B cell (primary cell): ENCODE measurements at regions not wholly inside any gene's neighbourhood (a gene's known extent, or its start where the extent isn't known, plus 50 kb on each side); places are given as distances from the start of the nearest gene placed in this dataset.

ENCODE experiments used
- ATAC-seq: fragments of 200-7000 bp; cut with Tn5 transposase; one replicate; pipeline ENCODE4 v1.10.0; 2021; ENCODE audit warnings: low read depth, mild to moderate bottlenecking, moderate number of reproducible peaks, moderate library complexity
- CTCF ChIA-PET: fragments of 350-600 bp; sonication (Branson Sonifier 250); formaldehyde crosslinking; loops from one replicate; lab custom pipeline; 2021; ENCODE audit warnings: antibody characterized with exemption, inconsistent platforms; lab: Charles Lee
- POLR2A ChIA-PET: fragments of 350-600 bp; sonication (Branson Sonifier 250); formaldehyde crosslinking; loops from one replicate; lab custom pipeline; 2021; ENCODE audit warnings: antibody characterized with exemption; lab: Charles Lee
- DNase-seq: peaks from one replicate; pipeline ENCODE4 v3.0.0; 2013
- H2AFZ ChIP-seq: 2 replicates; pipeline ENCODE4 v1.6.1; 2012; ENCODE audit warnings: mild to moderate bottlenecking, low read depth, low read length; ENCODE audit not compliant: insufficient read depth, poor library complexity, severe bottlenecking
- H3K27ac ChIP-seq, 2 donors: 1 replicate in 1 of 2; 2 replicates in 1 of 2; pipeline ENCODE4 v1.5.1; 2012 to 2013; ENCODE audit warnings: low read length in 2 of 2, mild to moderate bottlenecking in 2 of 2, moderate library complexity in 1 of 2
- H3K27me3 ChIP-seq, 4 experiments: fragments of 200-600 bp in 1 of 4; sonication (generic) in 1 of 4; replicated peaks in 1 of 4; 1 replicate in 2 of 4; 2 replicates in 2 of 4; pipeline versions ENCODE4 v1.6.1 to v1.7.0; 2013 to 2016; ENCODE audit warnings: low read length in 3 of 4, mild to moderate bottlenecking in 2 of 4, mixed read lengths in 1 of 4, moderate library complexity in 1 of 4; ENCODE audit not compliant: insufficient read depth in 4 of 4, control insufficient read depth in 3 of 4; ENCODE audit errors: control extremely low read depth in 1 of 4
- H3K36me3 ChIP-seq, 2 experiments: replicated peaks in 1 of 2; 1 replicate in 1 of 2; 2 replicates in 1 of 2; pipeline versions ENCODE4 v1.6.1 to v1.7.1; 2013; ENCODE audit warnings: low read length in 1 of 2; ENCODE audit not compliant: insufficient read depth in 2 of 2, control insufficient read depth in 1 of 2; ENCODE audit errors: control extremely low read depth in 1 of 2, extremely low read depth in 1 of 2
- H3K4me1 ChIP-seq, 2 donors: fragments of 200-600 bp in 1 of 2; sonication (generic) in 1 of 2; 1 replicate in 1 of 2; 2 replicates in 1 of 2; pipeline versions ENCODE4 v1.5.1 to v1.6.1; 2013 to 2017; ENCODE audit warnings: low read length in 2 of 2; ENCODE audit not compliant: control insufficient read depth in 2 of 2, insufficient read depth in 2 of 2
- H3K4me2 ChIP-seq: replicated peaks from 2 replicates; pipeline ENCODE3; 2012; ENCODE audit warnings: mild to moderate bottlenecking, low read depth, low read length; ENCODE audit not compliant: poor library complexity, severe bottlenecking
- H3K4me3 ChIP-seq, 5 experiments: fragments of 200-600 bp in 1 of 5; sonication (generic) in 1 of 5; 1 replicate in 3 of 5; 2 replicates in 2 of 5; pipeline versions ENCODE4 v1.5.1 to v1.7.0; 2011 to 2016; ENCODE audit warnings: low read length in 4 of 5, mild to moderate bottlenecking in 4 of 5, low read depth in 2 of 5, control low read depth in 1 of 5, moderate library complexity in 1 of 5; ENCODE audit not compliant: insufficient read depth in 1 of 5; ENCODE audit errors: control extremely low read depth in 1 of 5, extremely low read depth in 1 of 5
- H3K79me2 ChIP-seq: fragments of 200-600 bp; sonication (generic); one replicate; pipeline ENCODE4 v1.6.0; 2016; ENCODE audit warnings: low read length; ENCODE audit not compliant: control insufficient read depth, insufficient read depth
- H3K9ac ChIP-seq: fragments of 200-600 bp; sonication (generic); 2 replicates; pipeline ENCODE4 v1.6.1; 2017; ENCODE audit warnings: mild to moderate bottlenecking, low read length, moderate library complexity
- H3K9me3 ChIP-seq, 3 donors: one replicate each; pipeline versions ENCODE4 v1.6.1 to v1.7.1; 2013; ENCODE audit warnings: low read length in 2 of 3; ENCODE audit not compliant: control insufficient read depth in 2 of 3, insufficient read depth in 1 of 3; ENCODE audit errors: control extremely low read depth in 1 of 3
- H4K20me1 ChIP-seq: 2 replicates; pipeline ENCODE4 v1.6.0; 2012; ENCODE audit warnings: mild to moderate bottlenecking, low read length; ENCODE audit not compliant: insufficient read depth, control insufficient read depth, poor library complexity, severe bottlenecking
- H3K27ac Mint-ChIP-seq: one replicate; pipeline ENCODE4 v1.8.0; 2021; ENCODE audit warnings: mixed read lengths
- H3K27me3 Mint-ChIP-seq: one replicate; pipeline ENCODE4 v1.8.0; 2021; ENCODE audit warnings: mixed read lengths
- H3K4me1 Mint-ChIP-seq: one replicate; pipeline ENCODE4 v1.8.0; 2021; ENCODE audit warnings: mixed read lengths
- H3K4me3 Mint-ChIP-seq: one replicate; pipeline ENCODE4 v1.8.0; 2021; ENCODE audit warnings: mixed read lengths
- H3K9me3 Mint-ChIP-seq: one replicate; pipeline ENCODE4 v1.8.0; 2022; ENCODE audit warnings: mixed read lengths; ENCODE audit not compliant: insufficient read depth
- CTCF ChIP-seq: fragments of 200-600 bp; IDR thresholded peaks from one replicate; pipeline ENCODE4 v1.8.0; 2022; ENCODE audit warnings: antibody characterized with exemption, mild to moderate bottlenecking
- EZH2 ChIP-seq: IDR thresholded peaks from 2 replicates; pipeline ENCODE4 v1.6.1; 2012; ENCODE audit warnings: borderline replicate concordance, low read depth, mild to moderate bottlenecking, moderate library complexity, low read length; ENCODE audit not compliant: insufficient read depth, poor library complexity, severe bottlenecking
- WGBS: methylation state at CpG from one replicate; pipeline ENCODE4 v1.1.5; 2013; ENCODE audit warnings: missing lambda C conversion rate; ENCODE audit not compliant: insufficient coverage; 5-methylcytosine and 5-hydroxymethylcytosine counted together
- intact Hi-C: fragments of 100-400 bp; cut with micrococcal nuclease; formaldehyde crosslinking; loops from one replicate; pipeline ENCODE4 v1.10.0; 2022

- no peaks in the 10 kb centered on the region for H3K4me1 ChIP-seq
- no peak overlapping the region for H3K27ac Mint-ChIP-seq
- peaks cover 0 to 19% (median 2%) of the 10 kb centered on the region in 4 experiments for H3K27me3 ChIP-seq
- no peak overlapping the region for H3K4me2 ChIP-seq
- ATAC-seq (no peak), DNase-seq (no peak)
- no peaks in the 10 kb centered on the region for H4K20me1 ChIP-seq
- POLR2A ChIA-PET: no interaction called here
- H3K9ac ChIP-seq: no peak overlapping the region
- intact Hi-C loops: no loop called here
- no peak overlapping the region for H3K27ac ChIP-seq
- no peaks in the 10 kb centered on the region for H3K79me2 ChIP-seq
- H3K36me3 ChIP-seq: no peaks in the 10 kb centered on the region
- no peaks in the 10 kb centered on the region for H3K9me3 ChIP-seq
- no peak overlapping the region for H3K4me3 Mint-ChIP-seq
- WGBS: 80% methylated on average over 1 of the region's 1 CpG
- H3K4me3 ChIP-seq: no peak overlapping the region
- no peak overlapping the region for H2AFZ ChIP-seq
- CTCF ChIA-PET: interaction anchor here (1.3 kb wide), 1 partner anchor 26 kb away, joined by 4 read pairs; no protein-coding TSS in a partner anchor
- no peak for TF ChIP-seq CTCF
- H3K27me3 Mint-ChIP-seq: peaks cover 38% of the 10 kb centered on the region
- H3K4me1 Mint-ChIP-seq: peaks cover 2% of the 10 kb centered on the region
- no peaks in the 10 kb centered on the region for H3K9me3 Mint-ChIP-seq
These were observed 74.3 kb downstream of the ANKRD60 start for GRCh38 chr20:58154113-58154512.

- no peak overlapping the region for H2AFZ ChIP-seq
- H3K4me3 ChIP-seq: no peak overlapping the region
- no peak overlapping the region for H3K27ac ChIP-seq
- no peak overlapping the region for H3K27ac Mint-ChIP-seq
- H4K20me1 ChIP-seq: no peaks in the 10 kb centered on the region
- H3K9me3 Mint-ChIP-seq: no peaks in the 10 kb centered on the region
- DNase-seq: no peak
- H3K4me2 ChIP-seq: no peak overlapping the region
- no peaks in the 10 kb centered on the region for H3K36me3 ChIP-seq
- peaks cover 0 to 19% (median 2%) of the 10 kb centered on the region in 4 experiments for H3K27me3 ChIP-seq
- no peaks in the 10 kb centered on the region for H3K4me1 ChIP-seq
- 63% methylated on average over 9 of the region's 11 CpGs for WGBS
- ChIA-PET CTCF (no interaction called here), POLR2A (no interaction called here)
- H3K27me3 Mint-ChIP-seq: peaks cover 45% of the 10 kb centered on the region
- H3K9ac ChIP-seq: no peak overlapping the region
- peaks cover 0 to 5% (median 0%) of the 10 kb centered on the region in 3 donors for H3K9me3 ChIP-seq
- H3K79me2 ChIP-seq: no peaks in the 10 kb centered on the region
- no peak for ATAC-seq
- TF ChIP-seq EZH2 (no peak), CTCF (no peak)
- H3K4me1 Mint-ChIP-seq: peaks cover 2% of the 10 kb centered on the region
- H3K4me3 Mint-ChIP-seq: no peak overlapping the region
- intact Hi-C loops: no loop called here
These were observed 75.3 kb downstream of the ANKRD60 start for GRCh38 chr20:58153121-58153520.
